NCI-H510A treated with DMSO at 0.1 percent for 48 hours (cell line): ENCODE measurements at regions not wholly inside any gene's neighbourhood (a gene's known extent, or its start where the extent isn't known, plus 50 kb on each side); places are given as distances from the start of the nearest gene placed in this dataset.

Source experiments
- DNase-seq: peaks from one replicate; lab custom pipeline; 2025; lab: John Stamatoyannopoulos, UW

- DNase-seq: no peak
Measured at GRCh38 chr10:88082806-88083596, 219.6 kb downstream of the PTEN start.

- no peak for DNase-seq
Measured at GRCh38 chr10:88083597-88083989, 220.2 kb downstream of the PTEN start.

GRCh38 chr10:88086187-88086960 lies 222.9 kb downstream of the PTEN start:
- no peak for DNase-seq

- DNase-seq: peak; percentile 76
Measured at GRCh38 chr10:88088441-88089340, 225.3 kb downstream of the PTEN start.

GRCh38 chr10:88089498-88089897 lies 226.1 kb downstream of the PTEN start:
- peak; percentile 93 for DNase-seq

- DNase-seq: no peak
Measured at GRCh38 chr10:88090568-88091214, 227.3 kb downstream of the PTEN start.

- no peak for DNase-seq
Measured at GRCh38 chr10:88091490-88092061, 228.2 kb downstream of the PTEN start.

- no peak for DNase-seq
Measured at GRCh38 chr10:88092265-88092664, 228.8 kb downstream of the PTEN start.

GRCh38 chr10:88092973-88093372 lies 229.5 kb downstream of the PTEN start:
- peak; percentile 60 for DNase-seq

GRCh38 chr10:88094795-88095194 lies 231.4 kb downstream of the PTEN start:
- DNase-seq: no peak

- DNase-seq: no peak
Measured at GRCh38 chr10:88095223-88095721, 231.8 kb downstream of the PTEN start.

- DNase-seq: no peak
Measured at GRCh38 chr10:88095778-88096431, 232.5 kb downstream of the PTEN start.

GRCh38 chr10:88097092-88097516 lies 233.7 kb downstream of the PTEN start:
- DNase-seq: no peak

- no peak for DNase-seq
Measured at GRCh38 chr10:88097536-88097935, 234.1 kb downstream of the PTEN start.

GRCh38 chr10:88100281-88100680 lies 236.9 kb downstream of the PTEN start:
- DNase-seq: no peak

GRCh38 chr10:88101666-88102065 lies 238.2 kb downstream of the PTEN start:
- DNase-seq: no peak

- DNase-seq: no peak
Measured at GRCh38 chr10:88103576-88103975, 240.2 kb downstream of the PTEN start.

- DNase-seq: no peak
Measured at GRCh38 chr10:88104223-88104622, 240.8 kb downstream of the PTEN start.

- DNase-seq: no peak
Measured at GRCh38 chr10:88106366-88106765, 242.9 kb downstream of the PTEN start.

- DNase-seq: no peak
Measured at GRCh38 chr10:88107296-88108097, 244.1 kb downstream of the PTEN start.
